ENCODE measurements at regions not wholly inside any gene's neighbourhood (a gene's known extent, or its start where the extent isn't known, plus 50 kb on each side); places are given as distances from the start of the nearest gene placed in this dataset.

GRCh38 chr6:165222315-165223025, 86.9 kb downstream of the C6orf118 start:
- TF ChIP-seq, protein P1, sequence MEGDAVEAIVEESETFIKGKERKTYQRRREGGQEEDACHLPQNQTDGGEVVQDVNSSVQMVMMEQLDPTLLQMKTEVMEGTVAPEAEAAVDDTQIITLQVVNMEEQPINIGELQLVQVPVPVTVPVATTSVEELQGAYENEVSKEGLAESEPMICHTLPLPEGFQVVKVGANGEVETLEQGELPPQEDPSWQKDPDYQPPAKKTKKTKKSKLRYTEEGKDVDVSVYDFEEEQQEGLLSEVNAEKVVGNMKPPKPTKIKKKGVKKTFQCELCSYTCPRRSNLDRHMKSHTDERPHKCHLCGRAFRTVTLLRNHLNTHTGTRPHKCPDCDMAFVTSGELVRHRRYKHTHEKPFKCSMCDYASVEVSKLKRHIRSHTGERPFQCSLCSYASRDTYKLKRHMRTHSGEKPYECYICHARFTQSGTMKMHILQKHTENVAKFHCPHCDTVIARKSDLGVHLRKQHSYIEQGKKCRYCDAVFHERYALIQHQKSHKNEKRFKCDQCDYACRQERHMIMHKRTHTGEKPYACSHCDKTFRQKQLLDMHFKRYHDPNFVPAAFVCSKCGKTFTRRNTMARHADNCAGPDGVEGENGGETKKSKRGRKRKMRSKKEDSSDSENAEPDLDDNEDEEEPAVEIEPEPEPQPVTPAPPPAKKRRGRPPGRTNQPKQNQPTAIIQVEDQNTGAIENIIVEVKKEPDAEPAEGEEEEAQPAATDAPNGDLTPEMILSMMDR (optimal IDR thresholded peaks at IDR 0.05 in 1 of 3, IDR thresholded peaks at IDR 0.05 in 1 of 3, conservative IDR thresholded peaks at IDR 0.05 in 1 of 3; ENCODE audit: extremely low read depth in 1 of 3, insufficient read depth in 2 of 3, low read length in 3 of 3) = no peak
- no peak for TF ChIP-seq EZH2 (IDR thresholded peaks at IDR 0.05; ENCODE audit: low read length)

Measured in keratinocyte (primary cell).